Bronchial epithelial cell (primary cell): ENCODE measurements at regions not wholly inside any gene's neighbourhood (a gene's known extent, or its start where the extent isn't known, plus 50 kb on each side); places are given as distances from the start of the nearest gene placed in this dataset.
"Not testable (repeated sequence)": the region's sequence is repeated elsewhere in the genome, so short reads cannot be mapped to it uniquely, and the experiment has no call there.

ENCODE experiments used
- DNase-seq: peaks from one replicate; pipeline ENCODE4 v3.0.0-alpha.2; 2010; ENCODE audit warnings: low read depth
- FAIRE-seq: peaks from 2 replicates; lab custom pipeline; 2011; peaks lifted over from hg19 to GRCh38; lab: Jason Lieb, UNC
- H3K27me3 ChIP-seq: 2 replicates; pipeline ENCODE4 v1.5.1; 2011; ENCODE audit warnings: low read length; ENCODE audit not compliant: control insufficient read depth, insufficient read depth
- H3K36me3 ChIP-seq: 2 replicates; pipeline ENCODE4 v1.5.1; 2011; ENCODE audit warnings: low read length; ENCODE audit not compliant: control insufficient read depth, insufficient read depth
- H3K4me3 ChIP-seq: 2 replicates; pipeline ENCODE4 v1.5.1; 2011; ENCODE audit warnings: mild to moderate bottlenecking, low read depth, low read length, control low read depth
- TF ChIP-seq, protein P1 (sequence below): IDR thresholded peaks from 2 replicates; pipeline ENCODE4 v1.5.1; 2011; ENCODE audit warnings: mild to moderate bottlenecking, moderate library complexity, low read length, control low read depth, inconsistent platforms; ENCODE audit not compliant: insufficient read depth, severe bottlenecking

DNA sequence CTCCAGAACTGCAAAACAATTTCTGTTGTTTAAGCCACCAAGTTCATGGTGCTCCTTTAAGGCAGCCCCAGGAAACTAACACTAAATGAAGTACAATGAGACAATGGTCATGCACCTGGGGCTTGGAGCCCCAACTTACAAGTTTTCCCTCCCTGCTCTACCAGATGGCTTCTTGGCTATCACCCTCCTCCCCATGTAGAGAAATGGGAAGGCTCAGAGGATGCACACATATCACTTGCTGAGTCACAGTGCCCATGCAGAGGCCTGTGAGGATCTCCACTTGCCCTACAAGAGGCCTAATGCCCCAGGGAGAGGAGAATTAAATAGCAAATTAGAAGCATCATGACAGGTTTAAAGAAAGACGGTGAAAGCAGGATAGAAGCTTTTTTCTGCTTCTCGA is 270.9 kb downstream of the TTC32 start:
- Histone ChIP-seq H3K4me3 (no peak overlapping the region), H3K27me3 (no peaks in the 10 kb centered on the region), H3K36me3 (no peaks in the 10 kb centered on the region)
- FAIRE-seq (peak; percentile 55), DNase-seq (peak; percentile 29)
- TF ChIP-seq, protein P1, sequence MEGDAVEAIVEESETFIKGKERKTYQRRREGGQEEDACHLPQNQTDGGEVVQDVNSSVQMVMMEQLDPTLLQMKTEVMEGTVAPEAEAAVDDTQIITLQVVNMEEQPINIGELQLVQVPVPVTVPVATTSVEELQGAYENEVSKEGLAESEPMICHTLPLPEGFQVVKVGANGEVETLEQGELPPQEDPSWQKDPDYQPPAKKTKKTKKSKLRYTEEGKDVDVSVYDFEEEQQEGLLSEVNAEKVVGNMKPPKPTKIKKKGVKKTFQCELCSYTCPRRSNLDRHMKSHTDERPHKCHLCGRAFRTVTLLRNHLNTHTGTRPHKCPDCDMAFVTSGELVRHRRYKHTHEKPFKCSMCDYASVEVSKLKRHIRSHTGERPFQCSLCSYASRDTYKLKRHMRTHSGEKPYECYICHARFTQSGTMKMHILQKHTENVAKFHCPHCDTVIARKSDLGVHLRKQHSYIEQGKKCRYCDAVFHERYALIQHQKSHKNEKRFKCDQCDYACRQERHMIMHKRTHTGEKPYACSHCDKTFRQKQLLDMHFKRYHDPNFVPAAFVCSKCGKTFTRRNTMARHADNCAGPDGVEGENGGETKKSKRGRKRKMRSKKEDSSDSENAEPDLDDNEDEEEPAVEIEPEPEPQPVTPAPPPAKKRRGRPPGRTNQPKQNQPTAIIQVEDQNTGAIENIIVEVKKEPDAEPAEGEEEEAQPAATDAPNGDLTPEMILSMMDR: no peak

DNA sequence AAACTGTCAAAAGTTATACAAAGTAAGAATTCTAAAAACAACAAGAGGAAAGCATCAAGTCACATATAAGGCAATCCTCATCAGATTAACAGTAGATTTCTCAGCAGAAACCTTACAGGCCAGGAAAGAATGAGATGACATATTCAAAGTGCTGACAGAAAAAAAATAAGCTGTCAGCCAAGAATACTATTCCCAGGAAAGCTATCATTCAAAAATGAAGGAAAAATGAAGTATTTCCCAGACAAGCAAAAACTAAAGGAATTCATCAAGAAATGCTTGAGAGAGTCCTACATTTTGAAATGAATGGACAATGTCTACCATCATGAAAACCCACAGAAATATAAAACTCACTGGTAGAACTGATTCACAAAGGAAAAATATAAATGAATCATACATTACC is 268.9 kb upstream of the OSR1 start:
- no peak overlapping the region for H3K4me3 ChIP-seq
- TF ChIP-seq, protein P1: no peak
- no peaks in the 10 kb centered on the region for H3K27me3 ChIP-seq
- FAIRE-seq: no peak
- no peak for DNase-seq
- H3K36me3 ChIP-seq: no peaks in the 10 kb centered on the region

DNA sequence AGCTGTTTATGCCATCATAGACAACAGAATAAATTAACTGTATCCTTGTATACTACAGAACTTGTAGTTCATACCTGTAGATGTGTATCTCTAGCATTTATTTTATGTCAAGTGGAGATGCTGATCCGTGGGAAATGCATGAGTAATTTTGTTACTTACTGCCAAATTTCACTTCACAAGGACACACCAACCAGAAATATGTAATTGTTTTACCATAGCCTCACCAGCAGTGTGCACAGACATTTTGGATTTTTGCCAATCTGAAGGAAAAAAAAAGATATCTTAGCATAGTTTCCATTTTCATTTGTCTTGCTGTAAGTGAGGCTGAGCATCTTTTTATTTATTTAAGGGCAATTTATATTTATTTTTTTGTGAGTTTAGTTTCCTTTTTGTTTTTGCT is 265.1 kb upstream of the OSR1 start:
- DNase-seq (peak; percentile 82), FAIRE-seq (no peak)
- H3K27me3 ChIP-seq: no peaks in the 10 kb centered on the region
- no peaks in the 10 kb centered on the region for H3K36me3 ChIP-seq
- TF ChIP-seq, protein P1: no peak
- H3K4me3 ChIP-seq: no peak overlapping the region

DNA sequence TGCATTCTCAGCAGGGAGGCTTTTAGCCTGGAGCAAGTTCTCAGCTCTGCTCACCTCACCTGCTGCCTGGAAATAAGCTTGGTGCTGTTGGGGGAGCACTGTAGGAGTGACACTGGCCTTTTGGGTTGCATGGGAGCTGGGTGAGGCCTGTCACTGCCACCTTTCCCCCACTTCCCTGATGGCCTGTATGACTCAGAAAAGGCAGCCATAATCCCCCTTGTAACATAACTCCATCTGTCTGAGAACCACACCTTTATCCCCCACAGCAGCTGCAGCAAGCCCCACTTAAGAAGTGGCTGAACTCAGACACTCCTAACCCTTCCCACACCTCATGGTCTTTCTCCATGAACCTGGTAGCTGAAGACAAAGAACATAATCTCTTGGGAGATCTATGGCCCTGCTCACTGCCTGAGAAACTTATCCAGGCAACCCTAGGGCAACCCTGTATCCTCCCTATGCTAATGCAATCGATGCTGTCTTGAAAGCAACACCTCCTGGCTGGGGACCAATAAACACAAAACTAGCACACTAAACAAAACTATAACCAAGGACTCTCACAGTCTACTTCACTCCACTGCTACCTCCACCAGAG is 258.9 kb upstream of the OSR1 start:
- DNase-seq (no peak), FAIRE-seq (peak; percentile 76)
- no peaks in the 10 kb centered on the region for H3K27me3 ChIP-seq
- TF ChIP-seq, protein P1: no peak
- H3K36me3 ChIP-seq: no peaks in the 10 kb centered on the region
- H3K4me3 ChIP-seq: no peak overlapping the region

DNA sequence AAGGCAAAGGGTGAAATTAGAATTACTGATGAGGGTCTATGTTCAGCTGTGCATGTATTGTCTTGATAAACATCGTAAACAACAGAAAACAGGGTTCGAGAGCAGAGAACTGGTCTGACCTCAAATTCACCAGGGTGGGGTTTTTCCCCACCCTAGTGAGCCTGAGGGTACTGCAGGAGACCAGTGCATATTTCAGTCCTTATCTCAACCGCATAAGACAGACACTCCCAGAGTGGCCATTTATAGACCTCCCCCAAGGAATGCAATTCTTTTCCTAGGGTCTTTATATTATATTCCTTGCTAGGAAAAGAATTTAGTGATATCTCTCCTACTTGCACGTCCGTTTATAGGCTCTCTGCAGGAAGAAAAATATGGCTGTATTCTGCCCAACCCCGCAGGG is 257.0 kb upstream of the OSR1 start:
- FAIRE-seq, H3K36me3 ChIP-seq, DNase-seq, H3K27me3 ChIP-seq, H3K4me3 ChIP-seq: not testable (repeated sequence)

DNA sequence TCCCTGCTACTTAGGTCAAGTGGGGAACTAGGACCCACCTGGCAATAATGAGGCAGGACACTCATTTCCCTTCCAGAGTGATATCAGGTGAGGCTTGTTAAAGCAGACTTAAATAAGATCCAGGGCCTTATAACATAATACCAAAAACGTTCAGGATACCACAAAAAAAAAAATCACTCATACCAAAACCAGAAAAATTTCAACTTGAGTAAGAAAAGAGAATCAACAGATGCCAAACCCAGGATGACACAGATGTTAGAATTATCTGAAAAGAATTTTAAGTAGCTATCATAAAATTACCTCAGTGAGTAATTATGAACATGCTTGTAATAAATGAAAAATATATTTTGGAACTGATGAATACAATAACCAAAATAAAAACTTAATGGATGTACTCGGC is 255.6 kb upstream of the OSR1 start:
- TF ChIP-seq, protein P1: no peak
- Histone ChIP-seq H3K36me3 (no peaks in the 10 kb centered on the region), H3K27me3 (no peaks in the 10 kb centered on the region), H3K4me3 (no peak overlapping the region)
- DNase-seq (no peak), FAIRE-seq (no peak)
